ENCODE measurements at regions not wholly inside any gene's neighbourhood (a gene's known extent, or its start where the extent isn't known, plus 50 kb on each side); places are given as distances from the start of the nearest gene placed in this dataset.
"Not testable (repeated sequence)": the region's sequence is repeated elsewhere in the genome, so short reads cannot be mapped to it uniquely, and the experiment has no call there.

GRCh38 chr4:160563552-160564282 lies 1460.8 kb downstream of the RAPGEF2 start:
- Histone ChIP-seq H3K36me3 (ENCODE audit: control insufficient read depth, insufficient read depth, low read length) (no peaks in the 10 kb centered on the region), H3K27ac (ENCODE audit: insufficient read depth, low read length) (no peak overlapping the region), H2AFZ (ENCODE audit: low read length) (no peak overlapping the region), H3K9me3 (ENCODE audit: control insufficient read depth, insufficient read depth, low read depth, low read length) (no peaks in the 10 kb centered on the region), H3K79me2 (ENCODE audit: control insufficient read depth, insufficient read depth, low read length) (no peaks in the 10 kb centered on the region), H3K4me2 (ENCODE audit: extremely low read depth, insufficient read depth, low read length) (no peak overlapping the region), H3K4me3 (replicated peaks in 1 of 4; ENCODE audit: control extremely low read depth in 1 of 4, insufficient read depth in 1 of 4, low read depth in 3 of 4, low read length in 4 of 4) (no peak overlapping the region), H3K4me1 (ENCODE audit: control insufficient read depth, extremely low read depth, insufficient read depth, low read length) (no peaks in the 10 kb centered on the region), H3K9ac (ENCODE audit: insufficient read depth, low read length) (no peak overlapping the region), H3K27me3 (ENCODE audit: control insufficient read depth, insufficient read depth, low read length) (no peaks in the 10 kb centered on the region), H4K20me1 (ENCODE audit: control insufficient read depth, extremely low read depth, insufficient read depth, low read length) (no peaks in the 10 kb centered on the region)
- TF ChIP-seq CTCF (conservative IDR thresholded peaks at IDR 0.05 in 1 of 2, IDR thresholded peaks at IDR 0.05 in 1 of 2; ENCODE audit: low read depth in 1 of 2, low read length in 2 of 2) (no peak), EZH2 (IDR thresholded peaks at IDR 0.05; ENCODE audit: low read length, missing control alignments) (no peak)
- DNase-seq (ENCODE audit: low read depth in 2 of 2): no peak

GRCh38 chr4:160567634-160568033 lies 1464.8 kb downstream of the RAPGEF2 start:
- Histone ChIP-seq H3K4me1 (ENCODE audit: control insufficient read depth, extremely low read depth, insufficient read depth, low read length) (no peaks in the 10 kb centered on the region), H3K27me3 (ENCODE audit: control insufficient read depth, insufficient read depth, low read length) (no peaks in the 10 kb centered on the region), H3K4me2 (ENCODE audit: extremely low read depth, insufficient read depth, low read length) (no peak overlapping the region), H3K4me3 (replicated peaks in 1 of 4; ENCODE audit: control extremely low read depth in 1 of 4, insufficient read depth in 1 of 4, low read depth in 3 of 4, low read length in 4 of 4) (no peak overlapping the region), H4K20me1 (ENCODE audit: control insufficient read depth, extremely low read depth, insufficient read depth, low read length) (no peaks in the 10 kb centered on the region), H3K9me3 (ENCODE audit: control insufficient read depth, insufficient read depth, low read depth, low read length) (no peaks in the 10 kb centered on the region), H3K27ac (ENCODE audit: insufficient read depth, low read length) (no peak overlapping the region), H3K9ac (ENCODE audit: insufficient read depth, low read length) (no peak overlapping the region), H3K79me2 (ENCODE audit: control insufficient read depth, insufficient read depth, low read length) (no peaks in the 10 kb centered on the region), H2AFZ (ENCODE audit: low read length) (no peak overlapping the region), H3K36me3 (ENCODE audit: control insufficient read depth, insufficient read depth, low read length) (no peaks in the 10 kb centered on the region)
- no peak for TF ChIP-seq CTCF (conservative IDR thresholded peaks at IDR 0.05 in 1 of 2, IDR thresholded peaks at IDR 0.05 in 1 of 2; ENCODE audit: low read depth in 1 of 2, low read length in 2 of 2)
- TF ChIP-seq EZH2 (IDR thresholded peaks at IDR 0.05; ENCODE audit: low read length, missing control alignments): no peak
- no peak for DNase-seq (ENCODE audit: low read depth in 2 of 2)

- Histone ChIP-seq H4K20me1 (ENCODE audit: control insufficient read depth, extremely low read depth, insufficient read depth, low read length) (no peaks in the 10 kb centered on the region), H3K4me1 (ENCODE audit: control insufficient read depth, extremely low read depth, insufficient read depth, low read length) (no peaks in the 10 kb centered on the region), H3K4me2 (ENCODE audit: extremely low read depth, insufficient read depth, low read length) (no peak overlapping the region), H3K36me3 (ENCODE audit: control insufficient read depth, insufficient read depth, low read length) (no peaks in the 10 kb centered on the region), H3K4me3 (replicated peaks in 1 of 4; ENCODE audit: control extremely low read depth in 1 of 4, insufficient read depth in 1 of 4, low read depth in 3 of 4, low read length in 4 of 4) (no peak overlapping the region), H3K9ac (ENCODE audit: insufficient read depth, low read length) (no peak overlapping the region), H3K27me3 (ENCODE audit: control insufficient read depth, insufficient read depth, low read length) (no peaks in the 10 kb centered on the region), H3K79me2 (ENCODE audit: control insufficient read depth, insufficient read depth, low read length) (no peaks in the 10 kb centered on the region), H2AFZ (ENCODE audit: low read length) (no peak overlapping the region), H3K27ac (ENCODE audit: insufficient read depth, low read length) (no peak overlapping the region), H3K9me3 (ENCODE audit: control insufficient read depth, insufficient read depth, low read depth, low read length) (no peaks in the 10 kb centered on the region)
- no peak for DNase-seq (ENCODE audit: low read depth in 2 of 2)
- TF ChIP-seq CTCF (conservative IDR thresholded peaks at IDR 0.05 in 1 of 2, IDR thresholded peaks at IDR 0.05 in 1 of 2; ENCODE audit: low read depth in 1 of 2, low read length in 2 of 2) (no peak), EZH2 (IDR thresholded peaks at IDR 0.05; ENCODE audit: low read length, missing control alignments) (no peak)
Observed at GRCh38 chr4:160570271-160570670, 1467.4 kb downstream of the RAPGEF2 start.

GRCh38 chr4:160574272-160574671 lies 1471.4 kb downstream of the RAPGEF2 start:
- not testable (repeated sequence) for H3K79me2 ChIP-seq (ENCODE audit: control insufficient read depth, insufficient read depth, low read length); H3K4me2 ChIP-seq (ENCODE audit: extremely low read depth, insufficient read depth, low read length); H2AFZ ChIP-seq (ENCODE audit: low read length); H3K4me1 ChIP-seq (ENCODE audit: control insufficient read depth, extremely low read depth, insufficient read depth, low read length); H3K36me3 ChIP-seq (ENCODE audit: control insufficient read depth, insufficient read depth, low read length); H3K27ac ChIP-seq (ENCODE audit: insufficient read depth, low read length); H3K4me3 ChIP-seq (replicated peaks in 1 of 4; ENCODE audit: control extremely low read depth in 1 of 4, insufficient read depth in 1 of 4, low read depth in 3 of 4, low read length in 4 of 4); H3K9ac ChIP-seq (ENCODE audit: insufficient read depth, low read length); H4K20me1 ChIP-seq (ENCODE audit: control insufficient read depth, extremely low read depth, insufficient read depth, low read length); H3K27me3 ChIP-seq (ENCODE audit: control insufficient read depth, insufficient read depth, low read length); DNase-seq (ENCODE audit: low read depth in 2 of 2); H3K9me3 ChIP-seq (ENCODE audit: control insufficient read depth, insufficient read depth, low read depth, low read length)

All from fibroblast of lung (primary cell).